ENCODE measurements at regions not wholly inside any gene's neighbourhood (a gene's known extent, or its start where the extent isn't known, plus 50 kb on each side); places are given as distances from the start of the nearest gene placed in this dataset.

DNA sequence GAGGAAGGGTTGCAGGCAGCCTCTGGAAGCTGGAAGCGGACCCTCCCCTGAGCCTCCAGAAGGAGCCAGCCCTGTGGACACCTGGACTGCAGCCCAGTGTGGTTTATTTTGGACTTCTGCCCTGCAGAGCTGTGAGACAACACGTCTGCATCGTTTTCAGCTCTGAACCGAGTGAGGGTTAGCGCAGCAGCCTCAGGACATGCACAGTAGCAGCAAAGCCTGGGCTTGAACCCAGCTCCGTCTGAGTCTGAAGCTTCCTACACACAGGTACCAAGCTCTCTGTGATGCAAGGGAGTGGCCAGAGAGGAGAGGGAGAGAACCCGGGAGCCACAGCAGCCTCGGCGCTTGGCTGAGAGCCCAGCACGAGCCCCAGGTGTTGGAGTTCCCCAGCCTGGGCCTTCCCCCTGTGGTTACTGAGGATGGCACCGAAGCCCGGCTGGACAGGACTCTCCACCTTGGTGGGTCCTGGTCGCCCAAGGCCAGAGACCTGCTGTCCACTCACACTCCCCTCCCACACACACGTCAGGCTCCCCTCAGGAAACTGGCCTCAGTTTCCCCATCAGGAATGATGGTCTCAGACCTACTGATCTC lies 128.2 kb downstream of the OLFM1 start:
- Histone ChIP-seq H3F3A (ENCODE audit: insufficient read depth) (no peaks in the 10 kb centered on the region), H3K27ac (ENCODE audit: low read depth, low read length) (no peak overlapping the region), H3K9me3 (ENCODE audit: insufficient read depth, low read length) (peaks cover 22% of the 10 kb centered on the region; the same call in 1 of the 2 replicates), H3K4me3 (ENCODE audit: insufficient read depth, low read length, poor library complexity, severe bottlenecking) (no peak overlapping the region), H3K9ac (ENCODE audit: low read length) (no peak overlapping the region), H3K36me3 (ENCODE audit: low read length) (no peaks in the 10 kb centered on the region), H3K4me2 (ENCODE audit: low read depth, low read length, poor library complexity, severe bottlenecking) (no peak overlapping the region), H3K27me3 (ENCODE audit: low read length) (no peaks in the 10 kb centered on the region), H2AFZ (ENCODE audit: low read depth, low read length, severe bottlenecking) (no peak overlapping the region), H3K79me2 (ENCODE audit: insufficient read depth, low read length) (no peaks in the 10 kb centered on the region), H3K9me2 (replicated peaks; ENCODE audit: insufficient read depth, low read length) (no peaks in the 10 kb centered on the region), H4K20me1 (ENCODE audit: low read depth, low read length) (no peaks in the 10 kb centered on the region)
- no peak for TF ChIP-seq EZH2phosphoT487 (conservative IDR thresholded peaks at IDR 0.05; ENCODE audit: low read length)
- TF ChIP-seq, protein P1, sequence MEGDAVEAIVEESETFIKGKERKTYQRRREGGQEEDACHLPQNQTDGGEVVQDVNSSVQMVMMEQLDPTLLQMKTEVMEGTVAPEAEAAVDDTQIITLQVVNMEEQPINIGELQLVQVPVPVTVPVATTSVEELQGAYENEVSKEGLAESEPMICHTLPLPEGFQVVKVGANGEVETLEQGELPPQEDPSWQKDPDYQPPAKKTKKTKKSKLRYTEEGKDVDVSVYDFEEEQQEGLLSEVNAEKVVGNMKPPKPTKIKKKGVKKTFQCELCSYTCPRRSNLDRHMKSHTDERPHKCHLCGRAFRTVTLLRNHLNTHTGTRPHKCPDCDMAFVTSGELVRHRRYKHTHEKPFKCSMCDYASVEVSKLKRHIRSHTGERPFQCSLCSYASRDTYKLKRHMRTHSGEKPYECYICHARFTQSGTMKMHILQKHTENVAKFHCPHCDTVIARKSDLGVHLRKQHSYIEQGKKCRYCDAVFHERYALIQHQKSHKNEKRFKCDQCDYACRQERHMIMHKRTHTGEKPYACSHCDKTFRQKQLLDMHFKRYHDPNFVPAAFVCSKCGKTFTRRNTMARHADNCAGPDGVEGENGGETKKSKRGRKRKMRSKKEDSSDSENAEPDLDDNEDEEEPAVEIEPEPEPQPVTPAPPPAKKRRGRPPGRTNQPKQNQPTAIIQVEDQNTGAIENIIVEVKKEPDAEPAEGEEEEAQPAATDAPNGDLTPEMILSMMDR (IDR thresholded peaks at IDR 0.05; ENCODE audit: insufficient read depth, low read length, poor library complexity, severe bottlenecking), result no peak

DNA sequence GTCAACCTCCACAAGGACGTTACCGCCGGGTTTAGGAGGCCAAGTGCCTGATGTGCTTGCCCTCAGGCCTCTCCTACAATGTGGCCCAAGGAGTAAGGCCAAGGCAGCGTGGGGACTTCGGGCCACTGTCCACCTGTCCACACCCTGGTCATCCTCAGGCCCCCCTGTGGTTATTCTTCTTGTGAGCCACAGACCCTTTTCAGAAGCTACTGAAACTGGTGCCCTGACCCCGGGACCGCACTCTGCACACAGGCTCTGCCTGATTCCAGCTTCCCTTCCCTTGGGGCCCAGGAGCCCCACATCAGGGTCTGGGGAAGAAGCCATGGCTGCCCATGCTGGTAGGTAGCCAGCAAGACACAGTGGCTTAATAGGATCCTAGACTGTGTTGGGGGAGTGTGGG lies 128.8 kb downstream of the OLFM1 start:
- Histone ChIP-seq H3F3A (ENCODE audit: insufficient read depth) (no peaks in the 10 kb centered on the region), H3K4me2 (ENCODE audit: low read depth, low read length, poor library complexity, severe bottlenecking) (no peak overlapping the region), H4K20me1 (ENCODE audit: low read depth, low read length) (no peaks in the 10 kb centered on the region), H2AFZ (ENCODE audit: low read depth, low read length, severe bottlenecking) (no peak overlapping the region), H3K9me3 (ENCODE audit: insufficient read depth, low read length) (peaks cover 18% of the 10 kb centered on the region; the same call in 1 of the 2 replicates), H3K36me3 (ENCODE audit: low read length) (no peaks in the 10 kb centered on the region), H3K4me3 (ENCODE audit: insufficient read depth, low read length, poor library complexity, severe bottlenecking) (no peak overlapping the region), H3K79me2 (ENCODE audit: insufficient read depth, low read length) (no peaks in the 10 kb centered on the region), H3K27ac (ENCODE audit: low read depth, low read length) (no peak overlapping the region), H3K9me2 (replicated peaks; ENCODE audit: insufficient read depth, low read length) (no peaks in the 10 kb centered on the region), H3K9ac (ENCODE audit: low read length) (no peak overlapping the region), H3K27me3 (ENCODE audit: low read length) (no peaks in the 10 kb centered on the region)
- TF ChIP-seq, protein P1 (IDR thresholded peaks at IDR 0.05; ENCODE audit: insufficient read depth, low read length, poor library complexity, severe bottlenecking), result no peak
- no peak for TF ChIP-seq EZH2phosphoT487 (conservative IDR thresholded peaks at IDR 0.05; ENCODE audit: low read length)

DNA sequence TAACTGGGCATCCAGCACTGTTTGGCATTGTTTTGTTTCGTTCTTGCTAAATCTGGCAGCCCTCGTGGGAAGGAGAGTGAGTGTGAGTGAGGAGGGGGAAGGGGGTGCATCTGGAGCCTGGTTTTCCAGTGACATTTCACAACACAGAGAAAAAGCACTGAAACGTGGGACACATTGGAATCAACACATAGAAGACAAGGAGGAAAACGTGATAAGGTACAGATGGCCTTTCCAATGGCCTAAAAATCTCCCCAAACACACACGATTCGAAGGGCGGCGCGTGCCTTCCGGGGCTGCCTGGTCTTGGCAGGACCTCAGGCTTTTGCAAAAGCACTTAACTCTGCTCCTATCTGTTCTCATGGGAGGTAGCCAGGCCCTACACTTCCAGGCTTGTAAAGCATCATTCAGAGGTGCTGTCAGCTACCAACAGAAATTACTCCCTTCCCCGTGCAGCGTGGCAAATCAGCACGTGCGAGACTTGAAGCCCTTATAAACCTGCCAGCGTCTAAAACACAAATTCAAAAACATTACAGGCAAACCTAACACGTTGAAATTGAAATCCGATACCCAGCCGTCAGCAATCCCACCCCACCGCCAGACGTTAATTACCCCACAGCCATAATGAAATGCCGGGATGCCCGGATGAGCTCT lies 129.4 kb downstream of the OLFM1 start:
- Histone ChIP-seq H3K36me3 (ENCODE audit: low read length) (no peaks in the 10 kb centered on the region), H3F3A (ENCODE audit: insufficient read depth) (no peaks in the 10 kb centered on the region), H3K79me2 (ENCODE audit: insufficient read depth, low read length) (no peaks in the 10 kb centered on the region), H3K4me2 (ENCODE audit: low read depth, low read length, poor library complexity, severe bottlenecking) (no peak overlapping the region), H3K9me3 (ENCODE audit: insufficient read depth, low read length) (peaks cover 12% of the 10 kb centered on the region; the same call in 1 of the 2 replicates), H3K4me3 (ENCODE audit: insufficient read depth, low read length, poor library complexity, severe bottlenecking) (no peak overlapping the region), H3K27ac (ENCODE audit: low read depth, low read length) (no peak overlapping the region), H3K9ac (ENCODE audit: low read length) (no peak overlapping the region), H3K9me2 (replicated peaks; ENCODE audit: insufficient read depth, low read length) (no peaks in the 10 kb centered on the region), H3K27me3 (ENCODE audit: low read length) (no peaks in the 10 kb centered on the region), H2AFZ (ENCODE audit: low read depth, low read length, severe bottlenecking) (no peak overlapping the region), H4K20me1 (ENCODE audit: low read depth, low read length) (no peaks in the 10 kb centered on the region)
- TF ChIP-seq, protein P1 (IDR thresholded peaks at IDR 0.05; ENCODE audit: insufficient read depth, low read length, poor library complexity, severe bottlenecking), result no peak
- TF ChIP-seq EZH2phosphoT487 (conservative IDR thresholded peaks at IDR 0.05; ENCODE audit: low read length), result no peak
